ENCODE measurements at regions not wholly inside any gene's neighbourhood (a gene's known extent, or its start where the extent isn't known, plus 50 kb on each side); places are given as distances from the start of the nearest gene placed in this dataset.
"Not testable (repeated sequence)": the region's sequence is repeated elsewhere in the genome, so short reads cannot be mapped to it uniquely, and the experiment has no call there.

DNA sequence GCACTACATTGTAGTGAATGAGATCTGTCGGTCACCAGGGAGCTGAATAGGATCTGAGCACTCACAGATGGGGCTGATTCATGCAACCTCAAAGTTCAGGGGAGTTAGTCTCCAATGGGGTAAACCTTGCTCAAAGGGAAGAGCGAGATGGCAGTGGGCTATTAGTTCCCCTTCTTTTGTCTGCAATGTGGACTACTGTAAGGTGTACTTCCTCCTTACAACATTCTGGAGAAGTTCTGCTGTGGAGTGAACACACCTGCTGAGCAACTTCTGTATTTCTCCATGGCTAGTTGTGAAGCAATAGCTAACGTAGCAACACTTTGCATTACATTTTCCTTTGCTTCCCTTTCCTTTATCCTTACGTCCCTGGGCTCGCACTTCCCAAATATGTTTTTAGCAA is 134.3 kb upstream of the B3GAT2 start:
- H2AFZ ChIP-seq (ENCODE audit: low read depth) = no peak overlapping the region
- no peak overlapping the region for H3K27ac ChIP-seq
- no peaks in the 10 kb centered on the region for H3K36me3 ChIP-seq (ENCODE audit: insufficient read depth)
- H3K4me3 ChIP-seq (IDR thresholded peaks at IDR 0.05; ENCODE audit: insufficient read depth, low read depth, low read length) = no peak overlapping the region
- no peaks in the 10 kb centered on the region for H3K27me3 ChIP-seq (ENCODE audit: insufficient read depth, low read depth)
- no peaks in the 10 kb centered on the region for H3K79me2 ChIP-seq (ENCODE audit: insufficient read depth, low read depth)
- TF ChIP-seq, protein P1, sequence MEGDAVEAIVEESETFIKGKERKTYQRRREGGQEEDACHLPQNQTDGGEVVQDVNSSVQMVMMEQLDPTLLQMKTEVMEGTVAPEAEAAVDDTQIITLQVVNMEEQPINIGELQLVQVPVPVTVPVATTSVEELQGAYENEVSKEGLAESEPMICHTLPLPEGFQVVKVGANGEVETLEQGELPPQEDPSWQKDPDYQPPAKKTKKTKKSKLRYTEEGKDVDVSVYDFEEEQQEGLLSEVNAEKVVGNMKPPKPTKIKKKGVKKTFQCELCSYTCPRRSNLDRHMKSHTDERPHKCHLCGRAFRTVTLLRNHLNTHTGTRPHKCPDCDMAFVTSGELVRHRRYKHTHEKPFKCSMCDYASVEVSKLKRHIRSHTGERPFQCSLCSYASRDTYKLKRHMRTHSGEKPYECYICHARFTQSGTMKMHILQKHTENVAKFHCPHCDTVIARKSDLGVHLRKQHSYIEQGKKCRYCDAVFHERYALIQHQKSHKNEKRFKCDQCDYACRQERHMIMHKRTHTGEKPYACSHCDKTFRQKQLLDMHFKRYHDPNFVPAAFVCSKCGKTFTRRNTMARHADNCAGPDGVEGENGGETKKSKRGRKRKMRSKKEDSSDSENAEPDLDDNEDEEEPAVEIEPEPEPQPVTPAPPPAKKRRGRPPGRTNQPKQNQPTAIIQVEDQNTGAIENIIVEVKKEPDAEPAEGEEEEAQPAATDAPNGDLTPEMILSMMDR (conservative IDR thresholded peaks at IDR 0.05; ENCODE audit: low read depth, low read length) = no peak
- no peak overlapping the region for H3K9ac ChIP-seq
- H3K4me1 ChIP-seq (ENCODE audit: low read depth, poor library complexity, severe bottlenecking) = no peaks in the 10 kb centered on the region
- no peaks in the 10 kb centered on the region for H4K20me1 ChIP-seq (ENCODE audit: insufficient read depth)
- H3K4me2 ChIP-seq = no peak overlapping the region

DNA sequence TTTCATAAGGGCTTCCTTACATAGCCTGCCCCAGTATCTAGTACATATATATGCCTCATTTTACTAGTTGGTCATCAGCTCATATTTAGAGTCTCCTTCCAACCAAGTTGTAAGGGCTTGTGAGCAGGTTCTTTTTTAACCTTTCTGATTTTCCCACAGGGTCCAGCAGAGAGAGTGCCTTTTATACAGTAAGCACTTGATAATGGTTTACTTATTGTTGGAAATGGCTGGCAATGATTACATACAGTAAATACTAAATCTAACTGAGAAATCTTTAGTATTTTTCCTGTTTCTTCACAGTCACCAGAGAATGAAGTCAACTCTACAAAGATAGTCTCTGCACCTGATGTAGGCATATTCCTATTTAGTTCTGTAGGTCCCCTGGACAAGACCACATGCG is 135.1 kb upstream of the B3GAT2 start:
- Histone ChIP-seq H3K9ac (no peak overlapping the region), H2AFZ (ENCODE audit: low read depth) (no peak overlapping the region), H3K4me2 (no peak overlapping the region), H3K36me3 (ENCODE audit: insufficient read depth) (no peaks in the 10 kb centered on the region), H3K4me3 (IDR thresholded peaks at IDR 0.05; ENCODE audit: insufficient read depth, low read depth, low read length) (no peak overlapping the region), H3K79me2 (ENCODE audit: insufficient read depth, low read depth) (no peaks in the 10 kb centered on the region), H3K27ac (no peak overlapping the region), H3K27me3 (ENCODE audit: insufficient read depth, low read depth) (no peaks in the 10 kb centered on the region), H4K20me1 (ENCODE audit: insufficient read depth) (no peaks in the 10 kb centered on the region), H3K4me1 (ENCODE audit: low read depth, poor library complexity, severe bottlenecking) (no peaks in the 10 kb centered on the region)
- TF ChIP-seq, protein P1 (conservative IDR thresholded peaks at IDR 0.05; ENCODE audit: low read depth, low read length) = no peak

DNA sequence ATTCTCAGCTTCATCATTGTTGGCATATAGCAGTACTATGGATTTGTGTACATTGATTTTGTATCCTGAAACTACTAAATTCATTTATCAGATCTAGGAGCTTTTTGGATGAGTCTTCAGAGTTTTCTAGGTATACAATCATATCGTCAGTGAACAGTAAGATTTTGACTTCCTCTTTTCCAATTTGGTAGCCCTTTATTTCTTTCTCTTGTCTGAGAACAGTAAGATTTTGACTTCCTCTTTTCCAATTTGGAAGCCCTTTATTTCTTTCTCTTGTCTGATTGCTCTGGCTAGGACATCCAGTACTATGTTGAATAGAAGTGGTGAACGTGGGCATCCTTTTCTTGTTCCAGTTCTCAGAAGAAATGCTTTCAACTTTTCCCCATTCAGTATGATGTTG is 140.4 kb upstream of the B3GAT2 start:
- not testable (repeated sequence) for H3K4me2 ChIP-seq; H2AFZ ChIP-seq (ENCODE audit: low read depth); H3K27ac ChIP-seq; H3K4me1 ChIP-seq (ENCODE audit: low read depth, poor library complexity, severe bottlenecking); H3K79me2 ChIP-seq (ENCODE audit: insufficient read depth, low read depth); H3K4me3 ChIP-seq (IDR thresholded peaks at IDR 0.05; ENCODE audit: insufficient read depth, low read depth, low read length); H3K9ac ChIP-seq; H4K20me1 ChIP-seq (ENCODE audit: insufficient read depth); H3K27me3 ChIP-seq (ENCODE audit: insufficient read depth, low read depth); H3K36me3 ChIP-seq (ENCODE audit: insufficient read depth)

DNA sequence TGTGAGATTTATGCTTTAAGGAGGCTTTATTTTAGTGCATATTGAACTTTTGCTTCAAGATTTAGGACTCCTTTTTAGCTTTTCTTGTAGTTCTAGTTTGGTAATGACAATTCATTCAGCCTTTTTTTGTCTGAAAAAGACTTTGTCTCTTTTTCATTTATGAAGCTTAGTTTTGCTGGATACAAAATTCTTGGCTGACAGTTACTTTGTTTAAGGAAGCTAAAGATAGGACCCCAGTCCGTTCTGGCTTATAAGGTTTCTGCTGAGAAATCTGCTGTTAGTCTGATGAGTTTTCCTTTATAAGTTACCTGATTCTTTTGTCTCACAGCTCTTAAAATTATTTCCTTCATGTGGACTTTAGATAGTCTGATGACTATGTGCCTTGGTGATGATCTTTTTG is 142.8 kb upstream of the B3GAT2 start:
- no peak overlapping the region for H3K9ac ChIP-seq
- no peaks in the 10 kb centered on the region for H4K20me1 ChIP-seq (ENCODE audit: insufficient read depth)
- TF ChIP-seq, protein P1 (conservative IDR thresholded peaks at IDR 0.05; ENCODE audit: low read depth, low read length) = no peak
- H3K36me3 ChIP-seq (ENCODE audit: insufficient read depth) = no peaks in the 10 kb centered on the region
- no peaks in the 10 kb centered on the region for H3K79me2 ChIP-seq (ENCODE audit: insufficient read depth, low read depth)
- no peaks in the 10 kb centered on the region for H3K4me1 ChIP-seq (ENCODE audit: low read depth, poor library complexity, severe bottlenecking)
- H2AFZ ChIP-seq (ENCODE audit: low read depth) = no peak overlapping the region
- no peak overlapping the region for H3K4me2 ChIP-seq
- H3K4me3 ChIP-seq (IDR thresholded peaks at IDR 0.05; ENCODE audit: insufficient read depth, low read depth, low read length) = no peak overlapping the region
- no peak overlapping the region for H3K27ac ChIP-seq
- H3K27me3 ChIP-seq (ENCODE audit: insufficient read depth, low read depth) = no peaks in the 10 kb centered on the region

DNA sequence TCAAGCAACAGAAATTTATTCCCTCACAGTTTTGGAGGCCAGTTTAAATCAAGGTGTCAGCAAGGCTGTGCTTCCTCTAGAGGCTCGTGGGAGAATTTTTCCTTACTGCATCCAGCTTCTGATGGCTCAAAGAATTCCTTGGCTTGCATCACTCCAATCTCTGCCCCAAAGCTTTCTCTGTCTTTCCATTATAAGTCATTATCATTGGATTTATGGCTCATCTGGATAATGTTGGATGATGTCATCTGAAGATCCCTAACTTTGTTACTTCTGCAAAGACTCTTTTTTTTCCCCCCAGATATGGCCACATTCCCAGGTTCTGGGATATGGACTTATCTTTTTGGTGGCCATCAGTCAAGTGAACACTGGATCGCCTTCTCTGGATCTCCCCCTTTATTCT is 146.3 kb upstream of the B3GAT2 start:
- H3K4me2 ChIP-seq = no peak overlapping the region
- no peak overlapping the region for H3K4me3 ChIP-seq (IDR thresholded peaks at IDR 0.05; ENCODE audit: insufficient read depth, low read depth, low read length)
- no peaks in the 10 kb centered on the region for H3K79me2 ChIP-seq (ENCODE audit: insufficient read depth, low read depth)
- no peaks in the 10 kb centered on the region for H4K20me1 ChIP-seq (ENCODE audit: insufficient read depth)
- H3K27me3 ChIP-seq (ENCODE audit: insufficient read depth, low read depth) = no peaks in the 10 kb centered on the region
- no peak overlapping the region for H3K9ac ChIP-seq
- H3K27ac ChIP-seq = no peak overlapping the region
- H3K4me1 ChIP-seq (ENCODE audit: low read depth, poor library complexity, severe bottlenecking) = no peaks in the 10 kb centered on the region
- no peaks in the 10 kb centered on the region for H3K36me3 ChIP-seq (ENCODE audit: insufficient read depth)
- TF ChIP-seq, protein P1 (conservative IDR thresholded peaks at IDR 0.05; ENCODE audit: low read depth, low read length) = no peak
- no peak overlapping the region for H2AFZ ChIP-seq (ENCODE audit: low read depth)
